GM13976 (cell line): ENCODE measurements at regions not wholly inside any gene's neighbourhood (a gene's known extent, or its start where the extent isn't known, plus 50 kb on each side); places are given as distances from the start of the nearest gene placed in this dataset.

Experiments
- DNase-seq: peaks from one replicate; pipeline ENCODE4 v3.0.0; 2012; ENCODE audit warnings: low spot score
- in situ Hi-C: fragments of 300-500 bp; cut with MboI; formaldehyde crosslinking; loops from one replicate; pipeline ENCODE4 v1.12.0; 2022; ENCODE audit warnings: low sequenced_read_pairs, mixed read lengths, inconsistent platforms; ENCODE audit not compliant: unreplicated experiment
- TF ChIP-seq, protein P1 (sequence below): IDR thresholded peaks from 2 replicates; pipeline ENCODE4 v1.5.1; 2012; ENCODE audit warnings: borderline replicate concordance, mild to moderate bottlenecking; ENCODE audit not compliant: insufficient read depth; ENCODE audit errors: extremely low read depth, missing control alignments, control extremely low read depth

DNA sequence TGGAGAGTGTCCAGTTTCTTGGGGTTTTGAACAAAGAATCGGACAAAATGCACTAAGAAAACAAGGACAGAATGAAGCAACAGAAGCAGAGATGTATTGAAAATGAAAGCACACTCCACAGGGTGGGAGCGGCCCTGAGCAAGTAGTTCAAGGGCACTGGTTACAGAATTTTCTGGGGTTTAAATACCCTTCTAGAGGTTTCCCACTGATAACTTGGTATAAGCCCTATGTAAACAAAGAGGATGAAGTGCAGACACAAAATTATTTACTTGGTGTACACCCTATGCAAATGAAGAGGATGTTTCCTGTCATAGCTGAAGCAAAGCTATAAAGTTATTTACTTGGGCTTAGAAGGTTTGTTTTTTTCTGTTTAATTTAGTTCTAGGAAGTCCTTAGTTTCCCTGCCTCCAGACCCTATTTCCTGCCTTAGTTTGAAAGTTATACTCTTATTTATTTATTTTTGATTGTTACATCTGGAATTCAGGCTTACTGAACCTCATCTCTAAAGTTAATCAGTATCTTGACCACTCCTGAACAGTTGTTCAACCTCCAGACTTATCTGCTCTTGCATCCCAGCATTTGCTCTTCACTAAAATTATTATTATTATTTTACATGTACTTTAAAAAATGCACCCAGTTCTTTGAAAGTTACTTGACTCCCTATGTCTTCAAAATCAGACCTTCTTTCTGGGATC is 193.5 kb downstream of the SPP2 start:
- in situ Hi-C loops: no loop called here
- TF ChIP-seq, protein P1, sequence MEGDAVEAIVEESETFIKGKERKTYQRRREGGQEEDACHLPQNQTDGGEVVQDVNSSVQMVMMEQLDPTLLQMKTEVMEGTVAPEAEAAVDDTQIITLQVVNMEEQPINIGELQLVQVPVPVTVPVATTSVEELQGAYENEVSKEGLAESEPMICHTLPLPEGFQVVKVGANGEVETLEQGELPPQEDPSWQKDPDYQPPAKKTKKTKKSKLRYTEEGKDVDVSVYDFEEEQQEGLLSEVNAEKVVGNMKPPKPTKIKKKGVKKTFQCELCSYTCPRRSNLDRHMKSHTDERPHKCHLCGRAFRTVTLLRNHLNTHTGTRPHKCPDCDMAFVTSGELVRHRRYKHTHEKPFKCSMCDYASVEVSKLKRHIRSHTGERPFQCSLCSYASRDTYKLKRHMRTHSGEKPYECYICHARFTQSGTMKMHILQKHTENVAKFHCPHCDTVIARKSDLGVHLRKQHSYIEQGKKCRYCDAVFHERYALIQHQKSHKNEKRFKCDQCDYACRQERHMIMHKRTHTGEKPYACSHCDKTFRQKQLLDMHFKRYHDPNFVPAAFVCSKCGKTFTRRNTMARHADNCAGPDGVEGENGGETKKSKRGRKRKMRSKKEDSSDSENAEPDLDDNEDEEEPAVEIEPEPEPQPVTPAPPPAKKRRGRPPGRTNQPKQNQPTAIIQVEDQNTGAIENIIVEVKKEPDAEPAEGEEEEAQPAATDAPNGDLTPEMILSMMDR: no peak
- no peak for DNase-seq

DNA sequence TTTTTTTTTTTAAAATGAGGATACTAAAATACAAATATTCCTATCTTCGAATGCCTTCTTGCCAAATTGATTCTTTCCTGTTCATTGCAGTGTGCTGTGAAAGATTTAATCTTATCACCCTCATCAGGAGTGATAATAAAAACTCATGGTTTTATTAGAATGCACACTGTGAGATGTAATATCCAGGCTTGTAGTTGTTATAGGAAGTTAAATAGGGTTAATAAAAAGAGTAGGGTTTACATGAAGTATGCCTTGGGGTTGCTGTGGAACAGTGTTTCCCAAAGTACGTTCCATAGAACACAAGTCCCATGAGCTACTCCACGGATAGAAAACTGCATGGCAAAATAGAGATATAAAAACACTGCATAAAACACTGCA is 191.9 kb downstream of the SPP2 start:
- TF ChIP-seq, protein P1: no peak
- in situ Hi-C loops: no loop called here
- DNase-seq: no peak

DNA sequence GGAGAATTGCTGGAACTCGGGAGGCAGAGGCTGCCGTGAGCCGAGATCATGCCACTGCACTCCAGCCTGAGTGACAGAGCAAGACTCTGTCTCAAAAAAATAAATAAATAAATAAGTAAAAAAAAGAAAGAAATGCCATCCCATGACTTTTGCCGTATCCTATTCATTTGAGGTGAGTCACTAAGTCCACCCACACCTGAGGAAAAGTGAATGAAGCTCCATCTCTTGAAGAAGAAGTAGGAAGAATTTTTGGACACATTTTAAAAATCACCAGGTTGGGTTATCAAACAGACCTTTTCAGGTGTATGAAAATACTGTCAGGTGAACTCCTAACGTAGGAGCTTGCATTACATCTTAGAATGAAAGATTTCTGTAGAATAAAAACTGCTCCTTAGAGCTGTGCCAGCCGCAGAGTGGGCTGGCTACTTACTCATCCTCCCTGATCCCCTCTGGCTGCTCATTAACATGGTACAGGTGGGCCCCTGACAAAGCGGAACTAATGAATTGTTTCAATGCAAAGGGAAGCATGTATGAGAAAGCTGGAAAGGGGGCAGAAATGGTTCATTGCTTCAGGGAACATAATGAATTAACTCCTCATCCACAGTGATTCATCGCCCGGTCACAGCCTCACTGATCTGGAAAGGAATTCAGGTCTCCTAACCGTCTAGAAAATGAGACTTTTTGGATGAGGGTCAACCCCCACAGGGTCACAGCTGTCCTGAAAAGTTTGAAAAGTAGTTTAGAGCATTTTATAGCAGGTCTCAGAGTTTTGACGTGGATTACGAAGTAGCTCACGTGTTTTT is 191.4 kb downstream of the SPP2 start:
- TF ChIP-seq, protein P1: no peak
- in situ Hi-C loops: no loop called here
- no peak for DNase-seq

DNA sequence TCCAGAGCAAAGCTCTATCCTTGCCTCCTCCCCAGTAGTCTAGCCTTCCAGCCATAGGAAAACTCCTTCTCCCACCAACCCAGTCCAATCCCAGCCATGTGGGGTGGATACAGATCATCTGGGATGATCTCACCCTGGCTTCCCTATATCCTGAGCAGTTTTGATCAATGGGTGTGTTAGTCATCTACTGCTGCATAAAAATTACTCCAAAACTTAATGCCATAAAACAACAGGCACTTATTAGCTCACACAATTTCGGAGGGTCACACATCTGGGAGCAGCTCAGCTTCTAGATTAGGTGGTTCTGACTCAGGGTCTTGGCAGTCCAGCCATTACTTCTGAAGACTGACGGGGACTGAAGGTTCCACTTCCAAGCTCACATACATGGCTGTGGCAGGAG is 190.4 kb downstream of the SPP2 start:
- no peak for DNase-seq
- in situ Hi-C loops: no loop called here
- TF ChIP-seq, protein P1: no peak

DNA sequence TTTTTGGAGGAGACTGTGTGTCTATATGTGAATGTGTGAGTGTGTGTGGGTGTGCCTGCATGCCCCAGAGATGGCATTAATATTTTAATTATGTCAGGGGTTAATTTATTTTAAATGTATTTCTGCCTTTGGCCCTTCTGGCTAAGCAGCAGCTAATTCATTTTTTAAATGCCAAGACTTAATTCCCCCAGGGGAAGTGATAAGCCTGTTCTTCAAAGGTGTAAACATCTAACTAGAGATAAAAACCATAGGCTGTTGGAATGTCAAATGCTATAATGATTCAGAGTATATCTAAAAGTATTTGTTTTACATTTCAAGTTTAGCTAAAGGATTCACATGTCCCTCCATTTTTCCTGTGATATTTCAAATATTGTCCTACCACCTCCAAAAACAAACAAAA is 184.7 kb downstream of the SPP2 start:
- TF ChIP-seq, protein P1: no peak
- no peak for DNase-seq
- in situ Hi-C loops: no loop called here

DNA sequence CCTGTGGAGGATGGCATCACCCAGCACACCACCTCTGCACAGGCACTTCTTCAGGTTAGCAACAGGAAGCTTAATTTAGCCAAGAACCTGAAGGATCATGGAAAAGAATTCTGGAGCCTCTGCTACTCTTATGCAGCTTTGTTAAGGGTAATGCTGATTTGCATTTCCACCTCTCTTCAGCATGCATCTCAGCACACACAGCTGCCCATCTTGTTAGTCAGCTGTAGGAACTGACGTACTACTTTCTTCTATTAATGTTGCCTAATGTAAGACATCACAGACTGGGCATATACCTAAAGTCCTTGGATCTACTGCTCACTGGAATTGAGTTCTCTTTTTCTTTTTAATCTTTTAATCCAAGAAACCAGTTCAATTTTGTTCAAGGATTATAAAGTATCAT is 181.0 kb downstream of the SPP2 start:
- TF ChIP-seq, protein P1: no peak
- no peak for DNase-seq
- in situ Hi-C loops: no loop called here
